H4 (cell line): ENCODE measurements at regions not wholly inside any gene's neighbourhood (a gene's known extent, or its start where the extent isn't known, plus 50 kb on each side); places are given as distances from the start of the nearest gene placed in this dataset.
A peak's percentile ranks its signal among the peaks of the same experiment; 100 is the strongest.
"Not testable (repeated sequence)": the region's sequence is repeated elsewhere in the genome, so short reads cannot be mapped to it uniquely, and the experiment has no call there.

Experiments
- DNase-seq: peaks from one replicate; pipeline ENCODE4 v3.0.0-alpha.2; 2015; ENCODE audit warnings: low spot score

- no peak for DNase-seq
Observed at GRCh38 chr7:119712886-119713462, 560.0 kb upstream of the KCND2 start.

GRCh38 chr7:119713606-119714005 is 559.4 kb upstream of the KCND2 start:
- peak; percentile 17 for DNase-seq

GRCh38 chr7:119720541-119720940 is 552.4 kb upstream of the KCND2 start:
- DNase-seq, result peak; percentile 31

- DNase-seq, result no peak
Observed at GRCh38 chr7:119724041-119724792, 548.8 kb upstream of the KCND2 start.

GRCh38 chr7:119733127-119733879 is 539.7 kb upstream of the KCND2 start:
- no peak for DNase-seq

GRCh38 chr7:119737390-119737789 is 535.6 kb upstream of the KCND2 start:
- DNase-seq, result no peak

GRCh38 chr7:119745280-119745679 is 527.7 kb upstream of the KCND2 start:
- not testable (repeated sequence) for DNase-seq

GRCh38 chr7:119748251-119748860 is 524.6 kb upstream of the KCND2 start:
- DNase-seq, result no peak

GRCh38 chr7:119748991-119749390 is 524.0 kb upstream of the KCND2 start:
- DNase-seq, result no peak

- DNase-seq, result no peak
Observed at GRCh38 chr7:119756687-119757086, 516.3 kb upstream of the KCND2 start.

- no peak for DNase-seq
Observed at GRCh38 chr7:119758254-119758653, 514.7 kb upstream of the KCND2 start.

GRCh38 chr7:119761776-119762175 is 511.2 kb upstream of the KCND2 start:
- DNase-seq, result no peak

- DNase-seq, result no peak
Observed at GRCh38 chr7:119782286-119782685, 490.7 kb upstream of the KCND2 start.

GRCh38 chr7:119783799-119784198 is 489.2 kb upstream of the KCND2 start:
- peak; percentile 10 for DNase-seq

GRCh38 chr7:119802147-119802546 is 470.8 kb upstream of the KCND2 start:
- DNase-seq, result no peak

- no peak for DNase-seq
Observed at GRCh38 chr7:119825091-119825655, 447.8 kb upstream of the KCND2 start.

GRCh38 chr7:119826547-119826946 is 446.4 kb upstream of the KCND2 start:
- DNase-seq, result no peak

- no peak for DNase-seq
Observed at GRCh38 chr7:119838444-119838843, 434.5 kb upstream of the KCND2 start.

- DNase-seq, result no peak
Observed at GRCh38 chr7:119842337-119842736, 430.6 kb upstream of the KCND2 start.

- DNase-seq, result no peak
Observed at GRCh38 chr7:119842786-119843185, 430.2 kb upstream of the KCND2 start.

GRCh38 chr7:119861385-119861784 is 411.6 kb upstream of the KCND2 start:
- DNase-seq, result no peak

GRCh38 chr7:119868387-119868786 is 404.6 kb upstream of the KCND2 start:
- no peak for DNase-seq
